ENCODE measurements at regions not wholly inside any gene's neighbourhood (a gene's known extent, or its start where the extent isn't known, plus 50 kb on each side); places are given as distances from the start of the nearest gene placed in this dataset.

- CTCF ChIA-PET = no interaction called here
- POLR2A ChIA-PET = no interaction called here
Observed at GRCh38 chr2:171608168-171608567, 79.1 kb upstream of the DYNC1I2 start.

- ChIA-PET POLR2A (no interaction called here), CTCF (no interaction called here)
Observed at GRCh38 chr2:171610824-171611223, 76.4 kb upstream of the DYNC1I2 start.

GRCh38 chr2:171615069-171615468 lies 72.2 kb upstream of the DYNC1I2 start:
- ChIA-PET CTCF (no interaction called here), POLR2A (interaction anchor here (0.5 kb wide), 1 partner anchor 21 kb away, joined by 5 read pairs; no protein-coding TSS in a partner anchor)

GRCh38 chr2:171617981-171618380 lies 69.3 kb upstream of the DYNC1I2 start:
- ChIA-PET POLR2A (no interaction called here), CTCF (no interaction called here)

- ChIA-PET CTCF (no interaction called here), POLR2A (no interaction called here)
Observed at GRCh38 chr2:171625006-171625405, 62.3 kb upstream of the DYNC1I2 start.

- POLR2A ChIA-PET = no interaction called here
- CTCF ChIA-PET = no interaction called here
Observed at GRCh38 chr2:171626949-171627348, 60.3 kb upstream of the DYNC1I2 start.

- CTCF ChIA-PET = no interaction called here
Observed at GRCh38 chr2:171627412-171627811, 59.9 kb upstream of the DYNC1I2 start.

GRCh38 chr2:171629113-171629512 lies 58.2 kb upstream of the DYNC1I2 start:
- POLR2A ChIA-PET = no interaction called here
- CTCF ChIA-PET = no interaction called here

More at GRCh38 chr2:171627412-171627811, 59.9 kb upstream of the DYNC1I2 start:
- POLR2A ChIA-PET = no interaction called here

GRCh38 chr2:171630089-171630770 lies 57.0 kb upstream of the DYNC1I2 start:
- POLR2A ChIA-PET = interaction anchor here (0.6 kb wide), 1 partner anchor 544 kb away, joined by 5 read pairs; no protein-coding TSS in a partner anchor

GRCh38 chr2:171630812-171631626 lies 56.2 kb upstream of the DYNC1I2 start:
- CTCF ChIA-PET = no interaction called here
- POLR2A ChIA-PET = no interaction called here

More at GRCh38 chr2:171630089-171630770, 57.0 kb upstream of the DYNC1I2 start:
- CTCF ChIA-PET = no interaction called here
